ENCODE measurements at regions not wholly inside any gene's neighbourhood (a gene's known extent, or its start where the extent isn't known, plus 50 kb on each side); places are given as distances from the start of the nearest gene placed in this dataset.
A peak's percentile ranks its signal among the peaks of the same experiment; 100 is the strongest.
"Not testable (repeated sequence)": the region's sequence is repeated elsewhere in the genome, so short reads cannot be mapped to it uniquely, and the experiment has no call there.

- intact Hi-C loops (cut with DNase I), result no loop called here
- no peak for DNase-seq
- no peak for ATAC-seq
Observed at GRCh38 chr3:105972069-105972468, 103.3 kb upstream of the CBLB start.

GRCh38 chr3:105974381-105974780 lies 105.6 kb upstream of the CBLB start:
- DNase-seq (no peak), ATAC-seq (no peak)
- intact Hi-C loops (cut with DNase I), result no loop called here

- DNase-seq, result no peak
- intact Hi-C loops (cut with DNase I), result loop anchor here in 1 of 2 donors (2.0 kb wide), 1 partner anchor 23 kb away; no protein-coding TSS in a partner anchor
- peak in 1 of 2 donors; percentile 33 for ATAC-seq
Observed at GRCh38 chr3:105976196-105976595, 107.4 kb upstream of the CBLB start.

GRCh38 chr3:105979961-105980360 lies 111.1 kb upstream of the CBLB start:
- no peak for DNase-seq
- ATAC-seq, result no peak
- intact Hi-C loops (cut with DNase I), result no loop called here

GRCh38 chr3:105982207-105982606 lies 113.4 kb upstream of the CBLB start:
- intact Hi-C loops (cut with DNase I), result no loop called here
- DNase-seq (no peak), ATAC-seq (no peak)

- no peak for DNase-seq
- intact Hi-C loops (cut with DNase I), result no loop called here
- no peak for ATAC-seq
Observed at GRCh38 chr3:105984837-105985236, 116.0 kb upstream of the CBLB start.

- ATAC-seq; DNase-seq; intact Hi-C loops (cut with DNase I): not testable (repeated sequence)
Observed at GRCh38 chr3:105986343-105986742, 117.5 kb upstream of the CBLB start.

GRCh38 chr3:105987809-105988208 lies 119.0 kb upstream of the CBLB start:
- ATAC-seq (no peak), DNase-seq (no peak)
- intact Hi-C loops (cut with DNase I), result no loop called here

GRCh38 chr3:105988540-105989212 lies 119.9 kb upstream of the CBLB start:
- intact Hi-C loops (cut with DNase I), result no loop called here
- no peak for ATAC-seq
- no peak for DNase-seq

GRCh38 chr3:105996781-105997180 lies 128.0 kb upstream of the CBLB start:
- intact Hi-C loops (cut with DNase I), result no loop called here
- DNase-seq, result no peak

GRCh38 chr3:105997466-105997799 lies 128.6 kb upstream of the CBLB start:
- DNase-seq, result no peak

More at GRCh38 chr3:105996781-105997180, 128.0 kb upstream of the CBLB start:
- ATAC-seq, result no peak

GRCh38 chr3:105997800-105998526 lies 129.2 kb upstream of the CBLB start:
- peak; percentile 77 to 96 for ATAC-seq
- intact Hi-C loops (cut with DNase I), result loop anchor here in 1 of 2 donors (2.0 kb wide), 1 partner anchor 21 kb away; no protein-coding TSS in a partner anchor
- peak; percentile 29 for DNase-seq

More at GRCh38 chr3:105997466-105997799, 128.6 kb upstream of the CBLB start:
- intact Hi-C loops (cut with DNase I), result no loop called here
- peak in 1 of 2 donors; percentile 11 for ATAC-seq

- DNase-seq (no peak), ATAC-seq (peak in 1 of 2 donors; percentile 42)
- intact Hi-C loops (cut with DNase I), result loop anchor here in 1 of 2 donors (2.0 kb wide), 1 partner anchor 23 kb away; no protein-coding TSS in a partner anchor
Observed at GRCh38 chr3:105999856-106000255, 131.0 kb upstream of the CBLB start.

GRCh38 chr3:106001923-106002322 lies 133.1 kb upstream of the CBLB start:
- intact Hi-C loops (cut with DNase I), result no loop called here
- DNase-seq (no peak), ATAC-seq (no peak)

- ATAC-seq, result peak; percentile 66 to 84
- DNase-seq, result no peak
- intact Hi-C loops (cut with DNase I), result no loop called here
Observed at GRCh38 chr3:106004137-106004681, 135.4 kb upstream of the CBLB start.

GRCh38 chr3:106004826-106005225 lies 136.0 kb upstream of the CBLB start:
- ATAC-seq (peak in 1 of 2 donors; percentile 47), DNase-seq (no peak)
- intact Hi-C loops (cut with DNase I), result no loop called here

- intact Hi-C loops (cut with DNase I), result no loop called here
- DNase-seq (peak; percentile 26), ATAC-seq (peak; percentile 45 to 67)
Observed at GRCh38 chr3:106006001-106006400, 137.2 kb upstream of the CBLB start.

GRCh38 chr3:106006571-106006970 lies 137.8 kb upstream of the CBLB start:
- ATAC-seq (no peak), DNase-seq (no peak)
- intact Hi-C loops (cut with DNase I), result no loop called here

- no peak for ATAC-seq
- intact Hi-C loops (cut with DNase I), result no loop called here
- no peak for DNase-seq
Observed at GRCh38 chr3:106007512-106007911, 138.7 kb upstream of the CBLB start.

GRCh38 chr3:106008766-106009165 lies 140.0 kb upstream of the CBLB start:
- DNase-seq (no peak), ATAC-seq (no peak)
- intact Hi-C loops (cut with DNase I), result no loop called here

Measured in left cardiac atrium (tissue), 4 donors.